ENCODE measurements at regions not wholly inside any gene's neighbourhood (a gene's known extent, or its start where the extent isn't known, plus 50 kb on each side); places are given as distances from the start of the nearest gene placed in this dataset.
A peak's percentile ranks its signal among the peaks of the same experiment; 100 is the strongest.

DNA sequence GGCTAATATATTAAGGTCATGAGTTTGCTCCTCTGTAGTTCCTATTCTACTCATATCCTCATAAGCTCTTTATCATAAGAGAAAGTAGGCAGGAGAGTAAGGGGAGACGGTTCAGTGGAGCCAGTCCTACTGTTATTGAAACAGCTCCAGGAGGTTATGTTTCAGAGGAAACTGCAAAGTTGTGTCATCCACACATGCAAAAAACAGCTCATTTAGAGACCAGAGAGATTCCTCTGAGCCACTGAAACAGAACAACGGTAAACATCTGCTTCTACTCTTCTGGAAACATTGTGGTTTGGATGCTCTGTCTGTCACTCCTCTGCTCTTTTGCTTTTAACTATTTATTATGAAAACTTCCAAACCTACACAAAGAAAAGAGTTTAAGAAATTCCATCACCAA, 66.3 kb upstream of the PPP2R5A start:
- Histone ChIP-seq H3K4me3 (no peak overlapping the region), H3K27ac (no peak overlapping the region), H3K4me1 (replicated peaks in 1 of 2) (no peaks in the 10 kb centered on the region)
- 0 to 100% (median 67%) methylated on average over 1 to 2 of the region's 2 CpGs; no CpG with 5 or more reads in 1 of the 10 experiments for WGBS, 10 experiments
- in situ Hi-C loops (cut with MboI; ENCODE audit: low pct_unique_long_range_greater_than_20kb in 2 of 9, low sequenced_read_pairs in 9 of 9, unreplicated experiment in 9 of 9), result no loop called here
- ATAC-seq (replicated peaks in 6 of 8), result peak in 2 of 8 experiments; percentile 48 to 76

DNA sequence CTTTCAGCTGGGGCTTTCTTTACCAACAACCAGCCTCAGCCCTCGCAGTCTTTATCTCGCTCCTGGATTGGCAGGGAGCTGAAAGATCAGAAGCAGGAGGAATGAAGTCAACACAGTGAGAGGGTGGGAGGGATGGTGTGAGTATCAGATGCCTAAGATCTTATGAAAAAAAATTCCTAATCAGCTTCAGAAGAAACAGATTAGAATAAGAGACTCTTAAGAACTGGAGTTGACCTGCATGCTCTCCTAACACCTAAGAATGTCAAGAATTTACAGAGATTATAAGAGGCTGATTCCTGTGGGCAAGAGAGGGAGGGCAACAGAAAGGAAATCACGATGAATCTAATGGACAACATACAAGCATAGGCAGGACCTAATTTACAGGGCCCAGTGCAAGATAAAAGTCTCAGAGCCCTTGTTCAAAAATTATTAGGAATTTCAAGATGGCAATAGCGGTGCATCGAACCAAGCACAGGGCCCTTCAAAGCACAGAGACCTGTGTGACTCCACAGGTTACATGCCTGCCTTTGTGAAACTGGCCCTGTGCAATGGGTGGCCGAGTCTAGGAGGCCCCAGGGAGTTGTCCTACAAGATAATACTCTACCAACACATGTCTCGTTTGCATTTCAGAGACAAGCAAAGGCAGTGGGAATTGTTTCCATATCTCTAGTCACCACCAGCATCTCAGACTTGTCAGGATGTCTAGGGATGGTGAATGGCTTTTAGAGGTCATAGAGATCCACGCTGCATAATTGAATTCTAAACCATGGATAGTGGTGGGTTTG, 65.3 kb upstream of the PPP2R5A start:
- H3K4me1 ChIP-seq (replicated peaks in 1 of 2), result no peaks in the 10 kb centered on the region
- H3K4me3 ChIP-seq, result no peak overlapping the region
- ATAC-seq (replicated peaks in 6 of 8), result peak in 1 of 8 experiments; percentile 63
- in situ Hi-C loops (cut with MboI; ENCODE audit: low pct_unique_long_range_greater_than_20kb in 2 of 9, low sequenced_read_pairs in 9 of 9, unreplicated experiment in 9 of 9), result no loop called here
- no peak overlapping the region for H3K27ac ChIP-seq
- 55 to 93% (median 74%) methylated on average over 2 to 7 of the region's 8 CpGs; no CpG with 5 or more reads in 1 of the 10 experiments for WGBS, 10 experiments

DNA sequence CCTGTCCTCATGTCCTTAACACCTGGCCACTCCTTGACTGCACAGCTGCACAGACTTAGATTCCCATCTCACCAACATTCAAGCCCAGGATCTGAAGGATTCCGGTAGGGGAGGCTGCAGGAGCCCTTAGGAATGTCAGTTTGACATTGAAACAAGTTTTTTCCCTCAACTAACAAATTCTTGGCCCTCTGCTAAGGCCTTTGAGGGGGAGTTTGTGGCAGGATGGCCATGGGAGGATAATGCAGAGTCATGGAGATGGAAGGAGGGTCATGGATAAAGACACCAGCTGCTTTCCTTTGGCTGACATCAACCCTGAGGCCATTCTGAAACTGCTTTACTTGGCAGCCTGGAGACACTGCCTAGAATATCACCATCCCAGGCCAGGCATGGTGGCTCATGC, 63.4 kb upstream of the PPP2R5A start:
- 0 to 100% (median 93%) methylated on average over 1 of the region's 1 CpG; no CpG with 5 or more reads in 2 of the 10 experiments for WGBS, 10 experiments
- no peak for ATAC-seq (replicated peaks in 6 of 8)

DNA sequence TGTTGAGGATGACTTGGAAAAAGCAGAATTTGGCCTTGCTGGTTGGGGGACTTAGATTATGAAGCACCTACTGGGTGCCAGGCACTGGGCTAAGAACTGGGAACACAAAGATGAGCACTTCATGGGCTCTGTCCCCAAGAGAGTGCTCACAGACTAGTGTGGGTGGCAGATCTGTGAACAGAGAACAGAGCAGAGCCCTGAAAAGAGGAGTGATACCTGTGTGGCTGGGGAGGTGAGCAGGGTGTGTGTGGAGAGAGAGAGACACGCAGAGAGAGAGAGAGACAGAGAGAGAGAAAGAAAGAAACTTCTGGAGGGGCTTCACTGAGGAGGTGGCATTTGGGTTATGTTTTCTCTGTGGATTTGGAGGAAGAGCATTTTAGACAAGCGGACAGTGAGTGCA, 61.1 kb upstream of the PPP2R5A start:
- no peak overlapping the region for H3K27ac ChIP-seq
- no peak overlapping the region for H3K4me3 ChIP-seq
- no peak for ATAC-seq (replicated peaks in 6 of 8)
- 63 to 100% (median 88%) methylated on average over 1 to 2 of the region's 2 CpGs; no CpG with 5 or more reads in 2 of the 10 experiments for WGBS, 10 experiments
- H3K4me1 ChIP-seq (replicated peaks in 1 of 2), result no peaks in the 10 kb centered on the region
- in situ Hi-C loops (cut with MboI; ENCODE audit: low pct_unique_long_range_greater_than_20kb in 2 of 9, low sequenced_read_pairs in 9 of 9, unreplicated experiment in 9 of 9), result no loop called here

More for the DNA sequence above, 63.4 kb upstream of the PPP2R5A start:
- in situ Hi-C loops (cut with MboI; ENCODE audit: low pct_unique_long_range_greater_than_20kb in 2 of 9, low sequenced_read_pairs in 9 of 9, unreplicated experiment in 9 of 9), result no loop called here
- Histone ChIP-seq H3K4me3 (no peak overlapping the region), H3K4me1 (replicated peaks in 1 of 2) (no peaks in the 10 kb centered on the region), H3K27ac (no peak overlapping the region)

DNA sequence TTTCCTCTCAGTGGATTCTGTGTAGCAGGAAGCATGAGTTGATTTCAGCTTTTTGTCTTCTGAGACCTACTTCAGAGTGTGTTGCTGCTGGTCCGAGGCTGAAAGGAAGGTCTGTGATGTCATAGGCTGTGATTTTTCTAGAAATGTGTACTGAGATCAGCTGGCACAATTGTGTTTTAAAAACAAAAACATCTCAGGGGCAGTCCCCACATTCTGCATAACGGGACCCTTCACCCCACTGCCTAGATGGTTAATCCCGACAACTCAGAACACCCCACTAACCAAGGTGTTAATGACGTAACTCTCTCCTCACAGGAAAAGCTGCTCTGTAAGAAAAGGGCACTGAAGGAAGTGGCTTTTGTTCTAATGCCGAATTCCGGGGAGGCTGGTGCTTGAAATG, 59.8 kb upstream of the PPP2R5A start:
- in situ Hi-C loops (cut with MboI; ENCODE audit: low pct_unique_long_range_greater_than_20kb in 2 of 9, low sequenced_read_pairs in 9 of 9, unreplicated experiment in 9 of 9), result no loop called here
- Histone ChIP-seq H3K27ac (no peak overlapping the region), H3K4me1 (replicated peaks in 1 of 2) (no peaks in the 10 kb centered on the region), H3K4me3 (no peak overlapping the region)
- WGBS, 10 experiments, result 57 to 100% (median 74%) methylated on average over 1 to 5 of the region's 6 CpGs
- ATAC-seq (replicated peaks in 6 of 8), result no peak

DNA sequence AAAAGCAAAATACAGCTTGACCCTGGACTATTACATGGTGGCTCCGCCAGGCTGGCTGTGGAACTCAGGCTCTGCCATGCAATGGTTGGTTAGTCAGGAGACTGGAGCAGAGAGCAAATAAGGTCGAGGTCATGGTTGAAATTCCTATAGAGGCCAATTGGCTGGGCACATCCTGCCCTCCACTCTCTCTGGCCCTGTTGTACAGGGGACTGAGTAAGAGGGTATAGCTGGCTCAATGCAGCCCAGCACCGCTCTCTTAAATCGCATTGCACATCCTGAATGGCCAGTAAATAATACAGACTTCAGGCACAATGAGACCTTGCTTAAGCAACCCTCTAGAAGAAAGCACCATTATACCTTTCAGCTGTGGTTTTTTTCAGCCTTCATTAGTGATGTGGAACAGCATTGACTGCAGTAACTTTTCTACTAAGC, 59.3 kb upstream of the PPP2R5A start:
- Histone ChIP-seq H3K27ac (no peak overlapping the region), H3K4me1 (replicated peaks in 1 of 2) (no peaks in the 10 kb centered on the region), H3K4me3 (no peak overlapping the region)
- in situ Hi-C loops (cut with MboI; ENCODE audit: low pct_unique_long_range_greater_than_20kb in 2 of 9, low sequenced_read_pairs in 9 of 9, unreplicated experiment in 9 of 9), result no loop called here
- WGBS, 10 experiments, result 40 to 100% (median 83%) methylated on average over 2 to 4 of the region's 4 CpGs; no CpG with 5 or more reads in 3 of the 10 experiments
- ATAC-seq (replicated peaks in 6 of 8), result peak in 4 of 8 experiments; percentile 21 to 47 (median 36)

DNA sequence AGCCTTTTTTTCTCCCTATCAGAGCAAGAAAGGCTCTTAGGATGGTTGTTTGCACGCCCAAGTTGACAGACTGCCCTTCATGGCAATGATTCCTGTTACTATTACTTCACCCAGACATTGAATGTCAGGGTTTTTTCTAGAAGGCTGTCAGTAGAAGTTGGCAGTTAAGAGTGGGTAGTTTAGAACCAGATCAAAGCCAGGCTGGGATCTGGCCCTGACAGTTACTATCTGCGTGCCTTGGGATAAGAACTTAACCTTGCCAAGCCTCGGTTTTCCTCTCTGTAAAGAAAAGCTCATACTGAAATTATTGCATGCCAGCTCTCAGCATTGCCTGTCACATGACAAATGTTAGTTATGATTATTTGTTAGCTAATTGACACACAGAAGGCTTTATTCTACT, 58.7 kb upstream of the PPP2R5A start:
- Histone ChIP-seq H3K27ac (no peak overlapping the region), H3K4me3 (no peak overlapping the region), H3K4me1 (replicated peaks in 1 of 2) (no peaks in the 10 kb centered on the region)
- in situ Hi-C loops (cut with MboI; ENCODE audit: low pct_unique_long_range_greater_than_20kb in 2 of 9, low sequenced_read_pairs in 9 of 9, unreplicated experiment in 9 of 9), result no loop called here
- WGBS, 10 experiments, result 29 to 93% (median 86%) methylated on average over 1 to 3 of the region's 3 CpGs; no CpG with 5 or more reads in 2 of the 10 experiments
- ATAC-seq (replicated peaks in 6 of 8), result no peak

DNA sequence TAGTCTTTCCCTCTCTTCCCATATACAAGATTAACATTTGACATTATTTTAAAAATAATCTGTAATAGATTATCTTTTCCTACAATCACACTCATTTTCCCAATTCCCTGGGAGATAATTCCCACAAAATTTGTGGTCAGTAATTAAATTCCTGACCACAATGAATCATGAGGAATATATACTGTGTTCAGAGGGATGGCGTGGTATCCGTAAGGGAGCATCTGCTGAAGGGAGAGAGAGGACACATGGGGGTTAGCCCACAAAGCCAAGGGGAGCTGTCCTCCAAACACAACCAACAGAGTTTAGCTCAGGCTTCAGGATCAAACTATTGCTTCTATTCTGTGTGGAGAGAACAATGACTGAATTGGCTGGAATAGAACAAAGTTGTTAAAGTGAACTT, 57.1 kb upstream of the PPP2R5A start:
- in situ Hi-C loops (cut with MboI; ENCODE audit: low pct_unique_long_range_greater_than_20kb in 2 of 9, low sequenced_read_pairs in 9 of 9, unreplicated experiment in 9 of 9), result no loop called here
- Histone ChIP-seq H3K4me3 (no peak overlapping the region), H3K27ac (no peak overlapping the region), H3K4me1 (replicated peaks in 1 of 2) (no peaks in the 10 kb centered on the region)
- 30 to 100% (median 91%) methylated on average over 2 of the region's 2 CpGs; no CpG with 5 or more reads in 3 of the 10 experiments for WGBS, 10 experiments
- no peak for ATAC-seq (replicated peaks in 6 of 8)

DNA sequence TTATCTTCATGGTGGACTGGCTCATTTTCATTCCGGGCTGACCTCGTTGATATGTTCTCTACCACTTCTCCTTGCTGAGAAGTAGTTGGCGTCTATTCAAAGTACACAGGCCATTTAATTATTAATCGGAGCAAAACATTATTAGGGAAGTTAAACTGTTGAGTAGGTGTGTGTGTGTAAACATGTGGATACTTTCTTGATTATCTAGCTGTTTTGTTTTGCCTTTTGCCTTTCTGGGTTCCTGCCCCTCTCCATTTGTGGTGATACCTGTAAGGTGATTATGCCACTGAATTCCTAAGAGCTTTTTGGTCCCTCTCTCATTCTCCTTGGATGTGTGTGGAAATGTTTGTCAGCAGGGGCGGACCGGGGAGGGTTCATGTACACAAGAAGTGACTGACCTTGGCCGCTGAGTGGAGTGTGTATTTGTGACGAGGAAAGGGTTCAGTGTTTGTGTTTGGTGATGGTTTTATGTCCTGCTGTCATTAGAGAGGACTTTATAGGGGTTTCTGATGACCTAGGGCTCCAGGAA, 56.6 kb upstream of the PPP2R5A start:
- Histone ChIP-seq H3K4me3 (no peak overlapping the region), H3K4me1 (replicated peaks in 1 of 2) (no peaks in the 10 kb centered on the region), H3K27ac (no peak overlapping the region)
- in situ Hi-C loops (cut with MboI; ENCODE audit: low pct_unique_long_range_greater_than_20kb in 2 of 9, low sequenced_read_pairs in 9 of 9, unreplicated experiment in 9 of 9), result no loop called here
- ATAC-seq (replicated peaks in 6 of 8), result no peak
- WGBS, 10 experiments, result 70 to 93% (median 81%) methylated on average over 2 to 8 of the region's 8 CpGs; no CpG with 5 or more reads in 1 of the 10 experiments

DNA sequence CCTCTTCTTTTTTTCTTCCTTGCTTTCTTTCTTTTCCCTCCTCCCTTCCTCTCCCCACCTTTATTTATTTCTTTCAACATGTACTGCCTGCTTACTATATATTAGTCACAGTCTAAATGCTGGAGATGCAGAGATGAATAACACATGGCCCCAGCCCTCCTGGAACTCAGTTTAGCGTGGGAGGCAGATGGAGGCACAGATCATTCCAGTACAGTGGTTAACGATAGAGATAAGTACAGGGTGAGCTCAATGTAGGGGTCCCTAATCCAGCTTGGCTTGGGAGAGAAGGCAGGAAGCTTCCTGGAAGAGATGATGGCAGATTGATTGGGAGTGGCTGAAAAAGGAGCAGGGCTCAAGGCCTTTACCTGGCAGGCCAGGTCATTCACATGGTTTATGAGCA, 55.6 kb upstream of the PPP2R5A start:
- H3K4me3 ChIP-seq, result no peak overlapping the region
- H3K27ac ChIP-seq, result no peak overlapping the region
- H3K4me1 ChIP-seq (replicated peaks in 1 of 2), result peaks cover 0 to 4% of the 10 kb centered on the region in 2 donors
- peak in 2 of 8 experiments; percentile 53 to 76 for ATAC-seq (replicated peaks in 6 of 8)
- 13 to 100% (median 88%) methylated on average over 1 to 2 of the region's 2 CpGs; no CpG with 5 or more reads in 3 of the 10 experiments for WGBS, 10 experiments
- in situ Hi-C loops (cut with MboI; ENCODE audit: low pct_unique_long_range_greater_than_20kb in 2 of 9, low sequenced_read_pairs in 9 of 9, unreplicated experiment in 9 of 9), result no loop called here

DNA sequence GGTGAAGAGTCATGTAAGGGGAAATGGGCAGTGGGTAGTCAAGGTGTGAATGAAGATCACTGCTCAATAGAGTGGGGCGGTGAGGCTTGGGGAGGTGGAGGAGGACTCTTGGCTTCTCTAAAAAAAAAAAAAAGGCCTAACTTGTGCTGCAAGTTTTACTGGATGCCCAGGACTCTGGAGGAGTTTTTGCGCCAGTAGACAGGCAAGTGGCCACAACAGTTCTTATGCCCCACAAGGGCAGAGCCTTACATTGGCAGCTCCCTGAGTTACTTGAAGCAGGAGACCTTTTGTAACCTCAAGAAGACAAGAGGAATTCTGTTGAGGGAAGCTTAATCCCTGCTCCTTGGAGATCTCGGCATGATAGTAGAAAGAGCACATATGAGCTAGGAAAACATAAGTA, 54.9 kb upstream of the PPP2R5A start:
- 75 to 100% (median 93%) methylated on average over 1 to 3 of the region's 3 CpGs; no CpG with 5 or more reads in 2 of the 10 experiments for WGBS, 10 experiments
- in situ Hi-C loops (cut with MboI; ENCODE audit: low pct_unique_long_range_greater_than_20kb in 2 of 9, low sequenced_read_pairs in 9 of 9, unreplicated experiment in 9 of 9), result no loop called here
- H3K4me1 ChIP-seq (replicated peaks in 1 of 2), result peaks cover 0 to 7% of the 10 kb centered on the region in 2 donors
- no peak overlapping the region for H3K27ac ChIP-seq
- H3K4me3 ChIP-seq, result no peak overlapping the region
- no peak for ATAC-seq (replicated peaks in 6 of 8)

DNA sequence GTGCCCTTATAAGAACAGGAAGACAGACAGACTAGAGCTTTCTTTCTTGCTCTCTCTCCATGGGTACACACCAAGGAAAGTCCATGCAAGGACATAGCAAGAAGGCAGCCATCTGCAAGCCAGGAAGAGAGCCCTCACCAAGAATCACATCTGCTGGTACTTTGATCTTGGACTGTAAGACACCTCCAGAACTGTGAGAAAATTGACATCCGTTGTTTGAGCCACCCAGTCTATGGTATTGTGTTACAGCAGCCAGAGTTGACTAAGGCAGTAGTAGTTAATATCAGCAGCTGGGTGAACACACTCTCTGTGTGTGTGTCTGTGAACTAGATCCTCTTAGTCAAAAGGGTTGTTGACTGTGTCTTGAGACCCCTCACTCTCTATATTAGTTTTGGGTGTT, 53.8 kb upstream of the PPP2R5A start:
- in situ Hi-C loops (cut with MboI; ENCODE audit: low pct_unique_long_range_greater_than_20kb in 2 of 9, low sequenced_read_pairs in 9 of 9, unreplicated experiment in 9 of 9), result no loop called here
- no peak for ATAC-seq (replicated peaks in 6 of 8)

DNA sequence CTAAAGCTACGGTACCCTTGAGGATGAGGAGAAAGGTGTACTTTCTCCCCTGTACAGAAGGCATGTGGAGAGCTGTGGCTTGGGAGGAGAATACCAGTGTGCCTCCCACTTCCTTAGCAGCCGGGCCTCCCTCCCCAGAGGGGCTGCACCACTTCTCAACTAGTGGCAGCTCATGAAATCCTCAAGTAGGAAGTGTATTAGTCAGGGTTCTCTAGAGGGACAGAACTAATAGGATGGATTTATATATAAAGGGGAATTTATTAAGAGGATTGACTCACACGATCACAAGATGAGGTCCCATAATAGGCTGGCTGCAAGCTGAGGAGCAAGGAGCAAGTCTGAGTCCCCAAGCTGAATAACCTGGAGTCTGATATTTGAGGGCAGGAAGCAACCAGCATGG, 53.1 kb upstream of the PPP2R5A start:
- 50 to 97% (median 73%) methylated on average over 2 to 3 of the region's 3 CpGs; no CpG with 5 or more reads in 5 of the 10 experiments for WGBS, 10 experiments
- in situ Hi-C loops (cut with MboI; ENCODE audit: low pct_unique_long_range_greater_than_20kb in 2 of 9, low sequenced_read_pairs in 9 of 9, unreplicated experiment in 9 of 9), result no loop called here
- no peak for ATAC-seq (replicated peaks in 6 of 8)
- peaks cover 0 to 7% of the 10 kb centered on the region in 2 donors for H3K4me1 ChIP-seq (replicated peaks in 1 of 2)
- H3K4me3 ChIP-seq, result no peak overlapping the region
- no peak overlapping the region for H3K27ac ChIP-seq

More for the DNA sequence above, 53.8 kb upstream of the PPP2R5A start:
- H3K4me1 ChIP-seq (replicated peaks in 1 of 2), result peaks cover 0 to 7% of the 10 kb centered on the region in 2 donors
- H3K4me3 ChIP-seq, result no peak overlapping the region
- H3K27ac ChIP-seq, result no peak overlapping the region
- WGBS, 10 experiments, result 80 to 89% (median 86%) methylated on average over 1 of the region's 1 CpG; no CpG with 5 or more reads in 6 of the 10 experiments

All from motor neuron (in vitro differentiated cells).